ENCODE measurements at regions not wholly inside any gene's neighbourhood (a gene's known extent, or its start where the extent isn't known, plus 50 kb on each side); places are given as distances from the start of the nearest gene placed in this dataset.

DNA sequence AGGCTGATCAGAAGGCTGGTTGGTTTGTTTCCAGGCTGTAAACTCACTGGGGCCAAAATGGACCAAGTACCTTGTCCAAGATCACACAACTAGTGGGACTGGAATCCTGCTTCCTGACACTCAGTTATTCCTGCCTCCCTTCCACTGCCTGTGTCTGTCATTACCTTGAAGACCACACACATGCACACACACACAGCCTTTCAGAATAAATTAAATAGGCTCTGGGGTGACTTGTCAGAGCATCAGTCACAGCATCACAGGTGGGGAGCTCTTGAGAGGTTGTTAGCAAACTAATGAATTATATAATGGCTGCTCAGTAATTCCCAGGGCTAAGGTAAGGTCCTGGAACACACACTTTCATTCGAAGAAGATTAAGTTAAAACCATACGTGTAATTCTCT is 231.8 kb downstream of the UACA start:
- Histone ChIP-seq H3K27ac (ENCODE audit: low read depth in 1 of 2, low read length in 1 of 2) (no peak overlapping the region), H3K36me3 (ENCODE audit: control insufficient read depth in 2 of 2, insufficient read depth in 2 of 2, low read length in 1 of 2) (no peaks in the 10 kb centered on the region), H3K9me3 (ENCODE audit: control insufficient read depth in 2 of 2, insufficient read depth in 1 of 2, low read length in 1 of 2) (peaks cover 0 to 5% of the 10 kb centered on the region in 2 donors), H3K4me1 (ENCODE audit: control insufficient read depth in 2 of 2, insufficient read depth in 2 of 2, low read length in 2 of 2) (peaks cover 41 to 82% of the 10 kb centered on the region in 2 donors), H3K27me3 (ENCODE audit: control insufficient read depth in 2 of 2, insufficient read depth in 1 of 2, low read length in 1 of 2) (no peaks in the 10 kb centered on the region), H3K4me3 (ENCODE audit: low read length in 2 of 2) (no peak overlapping the region)
- 98% methylated on average over 2 of the region's 2 CpGs for WGBS
- no peak for DNase-seq (ENCODE audit: low read depth in 6 of 9, low spot score in 9 of 9)

- Histone ChIP-seq H3K27ac (ENCODE audit: low read depth in 1 of 2, low read length in 1 of 2) (no peak overlapping the region), H3K4me1 (ENCODE audit: control insufficient read depth in 2 of 2, insufficient read depth in 2 of 2, low read length in 2 of 2) (peaks cover 35 to 78% of the 10 kb centered on the region in 2 donors), H3K9me3 (ENCODE audit: control insufficient read depth in 2 of 2, insufficient read depth in 1 of 2, low read length in 1 of 2) (peaks cover 0 to 5% of the 10 kb centered on the region in 2 donors), H3K4me3 (ENCODE audit: low read length in 2 of 2) (no peak overlapping the region), H3K27me3 (ENCODE audit: control insufficient read depth in 2 of 2, insufficient read depth in 1 of 2, low read length in 1 of 2) (no peaks in the 10 kb centered on the region), H3K36me3 (ENCODE audit: control insufficient read depth in 2 of 2, insufficient read depth in 2 of 2, low read length in 1 of 2) (no peaks in the 10 kb centered on the region)
- no peak for DNase-seq (ENCODE audit: low read depth in 6 of 9, low spot score in 9 of 9)
- 98% methylated on average over 8 of the region's 8 CpGs for WGBS
Measured at GRCh38 chr15:70530906-70531305, 232.5 kb downstream of the UACA start.

DNA sequence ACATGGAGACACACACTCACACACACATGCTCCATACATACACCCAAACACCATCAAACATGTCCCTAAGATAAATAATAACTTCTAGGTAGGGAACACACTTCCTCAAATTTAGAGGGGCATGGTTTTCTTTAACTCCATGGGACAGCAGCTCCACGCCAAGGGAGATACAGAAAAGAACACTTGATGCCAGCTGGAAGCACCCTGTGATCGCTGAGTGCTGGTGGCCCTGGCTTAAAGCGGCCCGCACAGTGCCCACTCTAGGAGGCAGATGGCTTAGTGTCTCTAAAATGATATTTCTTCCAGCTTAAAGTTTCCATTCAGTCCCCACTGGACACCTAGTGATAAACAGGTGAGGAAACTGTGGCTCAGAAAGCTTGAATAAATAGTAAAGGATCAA is 232.9 kb downstream of the UACA start:
- Histone ChIP-seq H3K27ac (ENCODE audit: low read depth in 1 of 2, low read length in 1 of 2) (no peak overlapping the region), H3K4me1 (ENCODE audit: control insufficient read depth in 2 of 2, insufficient read depth in 2 of 2, low read length in 2 of 2) (peaks cover 31 to 74% of the 10 kb centered on the region in 2 donors), H3K4me3 (ENCODE audit: low read length in 2 of 2) (no peak overlapping the region), H3K36me3 (ENCODE audit: control insufficient read depth in 2 of 2, insufficient read depth in 2 of 2, low read length in 1 of 2) (no peaks in the 10 kb centered on the region), H3K9me3 (ENCODE audit: control insufficient read depth in 2 of 2, insufficient read depth in 1 of 2, low read length in 1 of 2) (peaks cover 0 to 5% of the 10 kb centered on the region in 2 donors), H3K27me3 (ENCODE audit: control insufficient read depth in 2 of 2, insufficient read depth in 1 of 2, low read length in 1 of 2) (no peaks in the 10 kb centered on the region)
- no peak for DNase-seq (ENCODE audit: low read depth in 6 of 9, low spot score in 9 of 9)
- 96% methylated on average over 4 of the region's 4 CpGs for WGBS

- Histone ChIP-seq H3K36me3 (ENCODE audit: control insufficient read depth in 2 of 2, insufficient read depth in 2 of 2, low read length in 1 of 2) (no peaks in the 10 kb centered on the region), H3K4me3 (ENCODE audit: low read length in 2 of 2) (no peak overlapping the region), H3K27ac (ENCODE audit: low read depth in 1 of 2, low read length in 1 of 2) (no peak overlapping the region), H3K4me1 (ENCODE audit: control insufficient read depth in 2 of 2, insufficient read depth in 2 of 2, low read length in 2 of 2) (peaks cover 30 to 70% of the 10 kb centered on the region in 2 donors), H3K27me3 (ENCODE audit: control insufficient read depth in 2 of 2, insufficient read depth in 1 of 2, low read length in 1 of 2) (no peaks in the 10 kb centered on the region), H3K9me3 (ENCODE audit: control insufficient read depth in 2 of 2, insufficient read depth in 1 of 2, low read length in 1 of 2) (peaks cover 0 to 5% of the 10 kb centered on the region in 2 donors)
- no peak for DNase-seq (ENCODE audit: low read depth in 6 of 9, low spot score in 9 of 9)
- 93% methylated on average over 5 of the region's 5 CpGs for WGBS
Measured at GRCh38 chr15:70530017-70530499, 233.3 kb downstream of the UACA start.

DNA sequence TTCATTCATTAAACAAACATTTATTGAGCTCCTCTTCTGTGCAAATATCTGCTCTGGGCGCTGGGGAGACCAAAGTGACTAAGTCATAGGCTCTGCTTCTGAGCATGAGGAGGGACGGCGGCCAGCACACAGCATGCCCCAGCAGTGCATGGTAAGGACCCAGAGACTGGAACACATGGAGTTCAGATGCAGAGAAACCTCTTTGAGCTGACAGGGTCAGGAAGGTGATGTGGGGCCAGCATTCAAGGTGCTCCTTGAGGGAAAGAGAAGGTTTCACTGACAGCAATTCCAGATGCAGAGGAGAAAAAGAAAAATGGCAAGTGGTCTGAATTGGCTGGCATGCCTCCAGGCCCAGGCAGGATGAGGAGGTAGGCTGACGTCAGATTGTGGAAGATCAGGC is 234.5 kb downstream of the UACA start:
- Histone ChIP-seq H3K27ac (ENCODE audit: low read depth in 1 of 2, low read length in 1 of 2) (no peak overlapping the region), H3K4me1 (ENCODE audit: control insufficient read depth in 2 of 2, insufficient read depth in 2 of 2, low read length in 2 of 2) (peaks cover 18 to 62% of the 10 kb centered on the region in 2 donors), H3K27me3 (ENCODE audit: control insufficient read depth in 2 of 2, insufficient read depth in 1 of 2, low read length in 1 of 2) (no peaks in the 10 kb centered on the region), H3K9me3 (ENCODE audit: control insufficient read depth in 2 of 2, insufficient read depth in 1 of 2, low read length in 1 of 2) (peaks cover 0 to 5% of the 10 kb centered on the region in 2 donors), H3K36me3 (ENCODE audit: control insufficient read depth in 2 of 2, insufficient read depth in 2 of 2, low read length in 1 of 2) (peaks cover 0 to 3% of the 10 kb centered on the region in 2 donors), H3K4me3 (ENCODE audit: low read length in 2 of 2) (no peak overlapping the region)
- DNase-seq (ENCODE audit: low read depth in 6 of 9, low spot score in 9 of 9), result no peak
- 80% methylated on average over 4 of the region's 4 CpGs for WGBS

DNA sequence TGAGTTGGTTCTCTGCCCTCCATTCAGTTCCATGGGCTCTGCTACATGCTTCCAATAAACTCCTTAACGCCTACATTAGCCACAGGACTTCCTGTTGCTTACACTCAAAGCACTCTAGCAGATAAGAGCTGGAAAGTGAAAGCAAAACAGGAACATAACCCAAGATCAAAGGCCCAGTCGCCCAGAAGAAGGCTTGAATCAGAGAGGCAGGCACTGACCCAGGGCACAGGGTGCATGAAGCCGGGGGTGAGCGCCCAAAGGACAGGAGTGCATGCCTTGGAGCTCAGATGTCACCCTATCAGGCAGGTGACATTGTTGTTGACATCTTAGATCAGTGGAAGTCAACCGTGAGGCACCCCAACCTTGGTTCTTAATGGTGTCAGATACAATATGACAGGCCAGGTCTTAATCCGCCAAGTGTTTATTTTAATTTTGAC is 235.1 kb downstream of the UACA start:
- WGBS, result 29% methylated on average over 6 of the region's 6 CpGs
- Histone ChIP-seq H3K27ac (ENCODE audit: low read depth in 1 of 2, low read length in 1 of 2) (peak overlapping the region; percentile 76 to 87), H3K27me3 (ENCODE audit: control insufficient read depth in 2 of 2, insufficient read depth in 1 of 2, low read length in 1 of 2) (no peaks in the 10 kb centered on the region), H3K36me3 (ENCODE audit: control insufficient read depth in 2 of 2, insufficient read depth in 2 of 2, low read length in 1 of 2) (peaks cover 0 to 3% of the 10 kb centered on the region in 2 donors), H3K4me1 (ENCODE audit: control insufficient read depth in 2 of 2, insufficient read depth in 2 of 2, low read length in 2 of 2) (peaks cover 14 to 57% of the 10 kb centered on the region in 2 donors), H3K9me3 (ENCODE audit: control insufficient read depth in 2 of 2, insufficient read depth in 1 of 2, low read length in 1 of 2) (peaks cover 0 to 5% of the 10 kb centered on the region in 2 donors), H3K4me3 (ENCODE audit: low read length in 2 of 2) (no peak overlapping the region)
- DNase-seq (ENCODE audit: low read depth in 6 of 9, low spot score in 9 of 9), result peak in 6 of 9 donors; percentile 66 to 89 (median 75)

DNA sequence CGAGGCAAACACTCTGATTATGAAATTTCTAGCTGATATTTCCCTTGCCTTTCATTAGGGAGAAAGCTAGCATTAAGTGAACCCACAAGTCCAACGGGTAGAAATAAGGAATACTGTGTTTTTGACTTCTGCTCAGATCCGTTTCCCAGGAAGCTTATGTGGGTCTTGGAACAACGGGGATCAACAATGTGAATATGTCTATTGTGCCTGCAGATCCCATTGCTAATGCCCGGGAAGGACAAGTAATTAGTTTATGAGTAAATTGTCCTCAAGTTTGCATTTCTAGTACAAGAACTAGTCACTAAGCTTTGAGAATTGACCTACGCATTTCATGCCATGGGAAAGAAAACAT is 236.4 kb downstream of the UACA start:
- Histone ChIP-seq H3K27ac (ENCODE audit: low read depth in 1 of 2, low read length in 1 of 2) (no peak overlapping the region), H3K4me1 (ENCODE audit: control insufficient read depth in 2 of 2, insufficient read depth in 2 of 2, low read length in 2 of 2) (peaks cover 10 to 43% of the 10 kb centered on the region in 2 donors), H3K36me3 (ENCODE audit: control insufficient read depth in 2 of 2, insufficient read depth in 2 of 2, low read length in 1 of 2) (peaks cover 0 to 3% of the 10 kb centered on the region in 2 donors), H3K27me3 (ENCODE audit: control insufficient read depth in 2 of 2, insufficient read depth in 1 of 2, low read length in 1 of 2) (no peaks in the 10 kb centered on the region), H3K9me3 (ENCODE audit: control insufficient read depth in 2 of 2, insufficient read depth in 1 of 2, low read length in 1 of 2) (peaks cover 0 to 5% of the 10 kb centered on the region in 2 donors), H3K4me3 (ENCODE audit: low read length in 2 of 2) (no peak overlapping the region)
- 95% methylated on average over 6 of the region's 6 CpGs for WGBS
- no peak for DNase-seq (ENCODE audit: low read depth in 6 of 9, low spot score in 9 of 9)

- H3K27me3 ChIP-seq (ENCODE audit: control insufficient read depth in 2 of 2, insufficient read depth in 1 of 2, low read length in 1 of 2), result no peaks in the 10 kb centered on the region
- H3K4me1 ChIP-seq (ENCODE audit: control insufficient read depth in 2 of 2, insufficient read depth in 2 of 2, low read length in 2 of 2), result peaks cover 10 to 38% of the 10 kb centered on the region in 2 donors
- no peak overlapping the region for H3K27ac ChIP-seq (ENCODE audit: low read depth in 1 of 2, low read length in 1 of 2)
- DNase-seq (ENCODE audit: low read depth in 6 of 9, low spot score in 9 of 9), result no peak
- H3K36me3 ChIP-seq (ENCODE audit: control insufficient read depth in 2 of 2, insufficient read depth in 2 of 2, low read length in 1 of 2), result peaks cover 0 to 3% of the 10 kb centered on the region in 2 donors
- H3K9me3 ChIP-seq (ENCODE audit: control insufficient read depth in 2 of 2, insufficient read depth in 1 of 2, low read length in 1 of 2), result peaks cover 0 to 5% of the 10 kb centered on the region in 2 donors
- no peak overlapping the region for H3K4me3 ChIP-seq (ENCODE audit: low read length in 2 of 2)
- WGBS, result 94% methylated on average over 12 of the region's 12 CpGs
Measured at GRCh38 chr15:70526221-70526973, 237.0 kb downstream of the UACA start.

- Histone ChIP-seq H3K4me3 (ENCODE audit: low read length in 2 of 2) (no peak overlapping the region), H3K27me3 (ENCODE audit: control insufficient read depth in 2 of 2, insufficient read depth in 1 of 2, low read length in 1 of 2) (no peaks in the 10 kb centered on the region), H3K9me3 (ENCODE audit: control insufficient read depth in 2 of 2, insufficient read depth in 1 of 2, low read length in 1 of 2) (peaks cover 0 to 5% of the 10 kb centered on the region in 2 donors), H3K4me1 (ENCODE audit: control insufficient read depth in 2 of 2, insufficient read depth in 2 of 2, low read length in 2 of 2) (peaks cover 10 to 37% of the 10 kb centered on the region in 2 donors), H3K27ac (ENCODE audit: low read depth in 1 of 2, low read length in 1 of 2) (no peak overlapping the region), H3K36me3 (ENCODE audit: control insufficient read depth in 2 of 2, insufficient read depth in 2 of 2, low read length in 1 of 2) (peaks cover 0 to 3% of the 10 kb centered on the region in 2 donors)
- whole genome bisulfite sequencing, result 98% methylated on average over 1 of the region's 1 CpG
- no peak for DNase-seq (ENCODE audit: low read depth in 6 of 9, low spot score in 9 of 9)
Measured at GRCh38 chr15:70525551-70525950, 237.8 kb downstream of the UACA start.

All from thymus (tissue), 11 donors.